ENCODE measurements at regions not wholly inside any gene's neighbourhood (a gene's known extent, or its start where the extent isn't known, plus 50 kb on each side); places are given as distances from the start of the nearest gene placed in this dataset.
"Not testable (repeated sequence)": the region's sequence is repeated elsewhere in the genome, so short reads cannot be mapped to it uniquely, and the experiment has no call there.

DNA sequence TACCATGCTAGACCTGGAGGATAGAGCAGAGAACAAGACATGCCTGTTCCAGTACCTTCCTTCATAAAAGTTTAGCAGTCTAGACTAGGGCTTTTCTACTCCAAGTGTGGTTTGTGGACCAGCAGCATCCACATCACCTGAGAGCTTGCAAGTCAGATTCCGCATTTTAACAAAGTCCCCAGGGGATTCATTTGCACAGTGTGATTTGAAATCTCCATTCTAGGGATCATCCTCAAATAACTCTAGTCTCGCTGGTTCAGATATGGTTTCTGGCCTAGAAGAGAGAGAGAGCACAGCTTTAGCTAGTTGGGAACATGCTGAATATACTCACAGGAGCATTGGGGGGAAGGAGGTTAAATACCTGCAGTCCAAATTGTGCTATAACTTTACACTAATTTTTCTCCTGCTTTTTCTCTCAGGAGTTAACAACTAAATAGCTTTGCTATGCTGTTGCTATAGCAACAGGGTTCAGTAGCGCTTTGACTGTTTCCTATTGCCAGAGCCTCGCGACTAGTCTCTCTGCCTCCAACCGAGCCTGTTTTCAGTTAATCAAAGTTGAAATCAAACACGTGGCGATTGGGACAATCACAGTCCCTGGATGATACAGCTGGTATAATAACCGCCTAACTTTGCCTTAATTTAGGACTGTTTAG lies 64.0 kb upstream of the RASGRF1 start:
- DNase-seq = no peak

GRCh38 chr15:79144290-79144689 lies 53.7 kb upstream of the RASGRF1 start:
- not testable (repeated sequence) for DNase-seq

DNA sequence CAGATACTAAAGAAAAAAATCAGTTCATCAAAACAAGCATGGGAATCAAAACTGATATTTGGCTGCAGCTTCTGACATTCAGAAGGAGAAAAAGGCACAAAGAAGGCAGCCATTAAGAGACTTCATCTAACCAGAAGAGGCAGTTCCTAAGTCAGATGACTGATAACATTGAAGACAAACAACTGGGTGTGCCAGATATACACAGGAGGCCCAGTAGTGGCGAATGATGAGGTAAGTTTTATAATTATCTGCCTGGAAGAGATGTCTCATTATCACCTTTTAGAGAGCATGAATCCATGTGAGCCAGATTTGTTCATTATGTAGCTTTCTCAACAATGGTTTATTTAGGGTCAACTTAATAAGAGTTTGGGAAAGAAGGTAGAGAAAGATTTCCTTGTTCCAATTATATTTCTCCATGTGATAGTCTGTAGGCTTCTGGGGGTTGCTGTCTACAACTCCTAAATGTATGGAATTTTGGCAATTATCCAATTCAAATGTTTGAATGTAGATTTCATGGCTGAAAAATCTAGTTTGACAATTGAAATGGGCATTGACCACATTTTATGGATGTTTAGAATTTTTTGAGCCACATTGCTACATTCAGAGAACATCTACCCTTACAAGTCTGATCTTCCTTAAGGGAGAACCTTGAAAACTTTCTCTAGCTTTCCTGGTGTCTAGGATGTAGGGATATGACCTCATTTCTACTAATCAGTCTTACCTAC lies 50.4 kb upstream of the RASGRF1 start:
- no peak for DNase-seq
